ENCODE measurements at regions not wholly inside any gene's neighbourhood (a gene's known extent, or its start where the extent isn't known, plus 50 kb on each side); places are given as distances from the start of the nearest gene placed in this dataset.

GRCh38 chr6:9168669-9169068, 733.3 kb upstream of the SLC35B3 start:
- no peak overlapping the region for H3K4me3 ChIP-seq (ENCODE audit: low read depth, low read length)
- in situ Hi-C loops (cut with HindIII; ENCODE audit: low sequenced_read_pairs), result no loop called here
- no peak for DNase-seq (ENCODE audit: low read depth)
- no peak for TF ChIP-seq CTCF (IDR thresholded peaks at IDR 0.05; ENCODE audit: low read depth, low read length, missing control alignments)

GRCh38 chr6:9161731-9162130, 726.4 kb upstream of the SLC35B3 start:
- no peak for DNase-seq (ENCODE audit: low read depth)
- in situ Hi-C loops (cut with HindIII; ENCODE audit: low sequenced_read_pairs), result no loop called here
- TF ChIP-seq CTCF (IDR thresholded peaks at IDR 0.05; ENCODE audit: low read depth, low read length, missing control alignments), result no peak
- H3K4me3 ChIP-seq (ENCODE audit: low read depth, low read length), result no peak overlapping the region

- TF ChIP-seq CTCF (IDR thresholded peaks at IDR 0.05; ENCODE audit: low read depth, low read length, missing control alignments), result no peak
- H3K4me3 ChIP-seq (ENCODE audit: low read depth, low read length), result no peak overlapping the region
- no peak for DNase-seq (ENCODE audit: low read depth)
- in situ Hi-C loops (cut with HindIII; ENCODE audit: low sequenced_read_pairs), result no loop called here
These were observed 723.7 kb upstream of the SLC35B3 start for GRCh38 chr6:9159051-9159450.

- TF ChIP-seq CTCF (IDR thresholded peaks at IDR 0.05; ENCODE audit: low read depth, low read length, missing control alignments), result no peak
- in situ Hi-C loops (cut with HindIII; ENCODE audit: low sequenced_read_pairs), result no loop called here
- no peak for DNase-seq (ENCODE audit: low read depth)
- no peak overlapping the region for H3K4me3 ChIP-seq (ENCODE audit: low read depth, low read length)
These were observed 720.5 kb upstream of the SLC35B3 start for GRCh38 chr6:9155836-9156235.

- in situ Hi-C loops (cut with HindIII; ENCODE audit: low sequenced_read_pairs), result no loop called here
- DNase-seq (ENCODE audit: low read depth), result no peak
- H3K4me3 ChIP-seq (ENCODE audit: low read depth, low read length), result no peak overlapping the region
- TF ChIP-seq CTCF (IDR thresholded peaks at IDR 0.05; ENCODE audit: low read depth, low read length, missing control alignments), result no peak
These were observed 707.8 kb upstream of the SLC35B3 start for GRCh38 chr6:9143140-9143539.

GRCh38 chr6:9140951-9141460, 705.7 kb upstream of the SLC35B3 start:
- in situ Hi-C loops (cut with HindIII; ENCODE audit: low sequenced_read_pairs), result no loop called here
- DNase-seq (ENCODE audit: low read depth), result no peak
- H3K4me3 ChIP-seq (ENCODE audit: low read depth, low read length), result no peak overlapping the region
- no peak for TF ChIP-seq CTCF (IDR thresholded peaks at IDR 0.05; ENCODE audit: low read depth, low read length, missing control alignments)

- no peak for TF ChIP-seq CTCF (IDR thresholded peaks at IDR 0.05; ENCODE audit: low read depth, low read length, missing control alignments)
- in situ Hi-C loops (cut with HindIII; ENCODE audit: low sequenced_read_pairs), result no loop called here
- no peak for DNase-seq (ENCODE audit: low read depth)
- no peak overlapping the region for H3K4me3 ChIP-seq (ENCODE audit: low read depth, low read length)
These were observed 704.8 kb upstream of the SLC35B3 start for GRCh38 chr6:9140172-9140571.
